OCI-LY3 (cell line): ENCODE measurements at regions not wholly inside any gene's neighbourhood (a gene's known extent, or its start where the extent isn't known, plus 50 kb on each side); places are given as distances from the start of the nearest gene placed in this dataset.

Experiments
- H2AFZ ChIP-seq: fragments of 200-600, 300-600 bp; shearing (Covaris generic); 2 replicates; pipeline ENCODE4 v1.6.0; 2014; ENCODE audit warnings: antibody characterized with exemption, low read depth, low read length
- H3K27ac ChIP-seq: fragments of 200-600, 300-600 bp; sonication (generic); 2 replicates; pipeline ENCODE4 v1.5.1; 2014; ENCODE audit warnings: mild to moderate bottlenecking, low read length, moderate library complexity, mixed read lengths
- H3K27me3 ChIP-seq: fragments of 200-600, 300-600 bp; sonication (generic); 2 replicates; pipeline ENCODE4 v1.6.1; 2014; ENCODE audit warnings: low read depth, low read length, mixed read lengths
- H3K36me3 ChIP-seq: fragments of 200-600, 300-600 bp; sonication (generic); replicated peaks from 2 replicates; pipeline ENCODE3; 2014; ENCODE audit warnings: low read depth, low read length, mixed read lengths
- H3K4me1 ChIP-seq: fragments of 300-600, 200-600 bp; sonication (generic); 2 replicates; pipeline ENCODE4 v1.6.1; 2014; ENCODE audit warnings: low read length, mixed read lengths
- H3K4me2 ChIP-seq: fragments of 200-600, 300-600 bp; sonication (generic); 2 replicates; pipeline ENCODE4 v1.6.1; 2014; ENCODE audit warnings: low read length, mixed read lengths
- H3K4me3 ChIP-seq: fragments of 300-600, 200-600 bp; sonication (generic); 2 replicates; pipeline ENCODE4 v1.5.1; 2014; ENCODE audit warnings: antibody characterized with exemption, mild to moderate bottlenecking, low read length, moderate library complexity
- H3K79me2 ChIP-seq: fragments of 300-600, 200-600 bp; shearing (Covaris generic); 2 replicates; pipeline ENCODE4 v1.6.1; 2014; ENCODE audit warnings: mild to moderate bottlenecking, low read length, mixed read lengths
- H3K9ac ChIP-seq: fragments of 300-600, 200-600 bp; shearing (Covaris generic); 2 replicates; pipeline ENCODE4 v1.6.0; 2014; ENCODE audit warnings: mild to moderate bottlenecking, low read length, moderate library complexity
- H3K9me3 ChIP-seq: fragments of 200-600, 300-600 bp; shearing (Covaris generic); 2 replicates; pipeline ENCODE4 v1.6.1; 2014; ENCODE audit warnings: low read length, mixed read lengths; ENCODE audit not compliant: insufficient read depth
- H4K20me1 ChIP-seq: fragments of 200-600, 300-600 bp; sonication (generic); 2 replicates; pipeline ENCODE4 v1.6.1; 2016; ENCODE audit warnings: low read length, mixed read lengths; ENCODE audit not compliant: insufficient read depth
- EZH2phosphoT487 ChIP-seq: fragments of 200-600 bp; shearing (Covaris generic); IDR thresholded peaks from 2 replicates; pipeline ENCODE4 v1.6.1; 2018; ENCODE audit warnings: antibody characterized with exemption, mixed run types, low read depth
- TF ChIP-seq, protein P1 (sequence below): fragments of 200-600, 300-600 bp; sonication (generic); IDR thresholded peaks from 2 replicates; pipeline ENCODE4 v1.5.1; 2014; ENCODE audit warnings: antibody characterized with exemption, low read length, low read depth

DNA sequence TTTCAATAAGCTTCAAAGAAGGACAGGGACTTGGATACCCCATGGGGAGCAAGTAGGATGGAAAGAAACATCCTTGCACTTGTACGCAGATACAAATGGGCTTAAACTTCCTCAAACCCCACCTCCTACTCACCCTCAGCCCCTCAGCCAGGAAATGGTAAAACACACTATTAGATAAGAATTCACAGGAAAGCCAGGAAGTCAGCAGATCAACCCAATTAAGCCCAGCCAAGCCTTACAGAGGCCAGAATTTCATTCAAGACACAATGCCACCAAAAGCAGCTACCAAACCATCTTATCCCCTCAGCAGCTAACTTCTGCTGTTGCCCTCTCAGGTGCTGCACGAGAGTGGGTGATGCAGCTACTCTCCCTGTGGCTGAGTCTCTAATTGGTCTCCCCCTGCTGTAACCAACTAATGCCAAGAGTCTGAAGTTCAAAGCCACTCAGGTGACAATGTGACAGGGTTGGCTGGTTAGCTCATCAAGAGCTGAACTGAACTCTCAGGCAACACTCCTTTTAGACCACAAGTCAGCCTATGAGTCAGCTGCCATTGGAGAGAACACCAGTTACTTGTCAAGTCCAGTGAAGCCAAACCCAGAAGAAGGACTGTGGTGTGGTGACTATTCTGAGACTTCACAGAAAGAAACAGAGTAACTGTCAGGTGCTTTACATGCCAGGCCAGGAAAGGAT lies 201.9 kb downstream of the ZNF608 start:
- H3K4me2 ChIP-seq, result no peak overlapping the region
- no peak overlapping the region for H3K27ac ChIP-seq
- H3K36me3 ChIP-seq, result no peaks in the 10 kb centered on the region
- no peaks in the 10 kb centered on the region for H3K9me3 ChIP-seq
- no peak overlapping the region for H2AFZ ChIP-seq
- no peak for TF ChIP-seq EZH2phosphoT487
- TF ChIP-seq, protein P1, sequence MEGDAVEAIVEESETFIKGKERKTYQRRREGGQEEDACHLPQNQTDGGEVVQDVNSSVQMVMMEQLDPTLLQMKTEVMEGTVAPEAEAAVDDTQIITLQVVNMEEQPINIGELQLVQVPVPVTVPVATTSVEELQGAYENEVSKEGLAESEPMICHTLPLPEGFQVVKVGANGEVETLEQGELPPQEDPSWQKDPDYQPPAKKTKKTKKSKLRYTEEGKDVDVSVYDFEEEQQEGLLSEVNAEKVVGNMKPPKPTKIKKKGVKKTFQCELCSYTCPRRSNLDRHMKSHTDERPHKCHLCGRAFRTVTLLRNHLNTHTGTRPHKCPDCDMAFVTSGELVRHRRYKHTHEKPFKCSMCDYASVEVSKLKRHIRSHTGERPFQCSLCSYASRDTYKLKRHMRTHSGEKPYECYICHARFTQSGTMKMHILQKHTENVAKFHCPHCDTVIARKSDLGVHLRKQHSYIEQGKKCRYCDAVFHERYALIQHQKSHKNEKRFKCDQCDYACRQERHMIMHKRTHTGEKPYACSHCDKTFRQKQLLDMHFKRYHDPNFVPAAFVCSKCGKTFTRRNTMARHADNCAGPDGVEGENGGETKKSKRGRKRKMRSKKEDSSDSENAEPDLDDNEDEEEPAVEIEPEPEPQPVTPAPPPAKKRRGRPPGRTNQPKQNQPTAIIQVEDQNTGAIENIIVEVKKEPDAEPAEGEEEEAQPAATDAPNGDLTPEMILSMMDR, result no peak
- H3K27me3 ChIP-seq, result no peaks in the 10 kb centered on the region
- no peaks in the 10 kb centered on the region for H3K79me2 ChIP-seq
- no peak overlapping the region for H3K4me3 ChIP-seq
- H3K4me1 ChIP-seq, result peaks cover 5% of the 10 kb centered on the region
- no peaks in the 10 kb centered on the region for H4K20me1 ChIP-seq
- no peak overlapping the region for H3K9ac ChIP-seq

DNA sequence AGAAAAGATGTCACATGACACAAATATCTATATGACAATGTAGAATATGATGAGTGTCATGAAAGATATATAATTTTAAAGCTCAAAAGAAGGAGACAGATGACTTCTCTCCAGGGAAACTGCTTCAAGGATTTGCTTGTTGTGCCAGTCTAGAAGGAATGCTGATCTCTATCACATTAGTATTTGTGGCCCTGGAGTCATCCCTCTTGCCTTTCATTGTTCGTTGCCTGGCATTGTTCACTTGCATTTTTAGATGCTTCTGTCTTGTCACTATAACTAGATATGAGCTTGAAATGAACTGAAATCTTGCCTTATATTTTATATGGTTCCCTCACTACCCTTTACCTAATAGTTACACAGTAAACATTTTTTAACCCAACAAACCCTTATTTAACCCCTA lies 207.5 kb downstream of the ZNF608 start:
- Histone ChIP-seq H3K4me3 (no peak overlapping the region), H3K9me3 (no peaks in the 10 kb centered on the region), H3K79me2 (no peaks in the 10 kb centered on the region), H3K4me1 (no peaks in the 10 kb centered on the region), H3K9ac (no peak overlapping the region), H3K4me2 (no peak overlapping the region), H2AFZ (no peak overlapping the region), H3K27ac (no peak overlapping the region), H3K36me3 (no peaks in the 10 kb centered on the region), H3K27me3 (no peaks in the 10 kb centered on the region), H4K20me1 (no peaks in the 10 kb centered on the region)
- no peak for TF ChIP-seq EZH2phosphoT487
- TF ChIP-seq, protein P1, result no peak

DNA sequence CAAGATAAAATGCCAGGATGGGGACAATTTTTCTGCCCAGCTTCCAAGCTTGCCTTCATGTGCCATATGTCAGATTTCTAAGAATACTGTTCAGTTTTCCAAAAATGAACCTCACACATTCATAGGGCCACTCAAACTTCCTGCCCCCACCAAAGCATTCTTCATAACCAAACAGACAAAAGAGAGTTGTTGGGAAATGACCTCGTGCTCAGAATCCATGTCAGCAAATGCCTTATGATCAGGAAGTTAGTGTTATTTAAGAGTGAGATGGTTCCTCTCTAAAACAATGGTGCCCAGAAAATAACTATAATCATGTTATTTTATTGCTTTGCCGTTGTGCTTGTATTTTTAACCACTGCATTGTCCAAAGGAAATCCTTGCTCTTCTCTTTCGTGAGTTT lies 208.2 kb downstream of the ZNF608 start:
- Histone ChIP-seq H3K9ac (no peak overlapping the region), H3K27me3 (no peaks in the 10 kb centered on the region), H3K9me3 (no peaks in the 10 kb centered on the region), H3K4me1 (no peaks in the 10 kb centered on the region), H3K79me2 (no peaks in the 10 kb centered on the region), H3K36me3 (no peaks in the 10 kb centered on the region), H4K20me1 (no peaks in the 10 kb centered on the region), H3K4me2 (no peak overlapping the region), H2AFZ (no peak overlapping the region), H3K4me3 (no peak overlapping the region), H3K27ac (no peak overlapping the region)
- no peak for TF ChIP-seq EZH2phosphoT487
- TF ChIP-seq, protein P1, result no peak

DNA sequence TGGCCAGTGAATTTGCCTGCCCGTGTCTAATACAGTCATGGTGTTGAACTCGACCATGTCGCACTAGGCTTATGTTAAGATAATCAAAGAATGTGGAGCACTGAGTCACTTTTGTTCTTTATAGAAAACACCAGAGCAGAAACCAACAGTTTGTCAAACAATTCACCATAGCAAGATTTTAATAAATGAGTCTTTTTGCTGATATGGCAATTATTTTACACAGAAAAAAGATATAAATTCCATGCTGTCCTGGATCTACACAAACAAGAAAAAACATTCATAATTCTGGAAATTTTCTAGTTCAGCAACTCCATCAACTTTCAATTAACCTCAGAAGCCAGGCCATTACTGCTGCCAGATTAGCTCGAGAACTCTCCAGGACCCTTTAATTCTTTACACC lies 208.9 kb downstream of the ZNF608 start:
- Histone ChIP-seq H3K4me1 (no peaks in the 10 kb centered on the region), H3K4me2 (no peak overlapping the region), H3K27ac (no peak overlapping the region), H3K9ac (no peak overlapping the region), H3K9me3 (no peaks in the 10 kb centered on the region), H4K20me1 (no peaks in the 10 kb centered on the region), H2AFZ (no peak overlapping the region), H3K36me3 (no peaks in the 10 kb centered on the region), H3K79me2 (no peaks in the 10 kb centered on the region), H3K27me3 (no peaks in the 10 kb centered on the region), H3K4me3 (no peak overlapping the region)
- TF ChIP-seq, protein P1, result no peak
- no peak for TF ChIP-seq EZH2phosphoT487
